ENCODE measurements at regions not wholly inside any gene's neighbourhood (a gene's known extent, or its start where the extent isn't known, plus 50 kb on each side); places are given as distances from the start of the nearest gene placed in this dataset.

- no peak overlapping the region for H3K27ac ChIP-seq (ENCODE audit: low read depth, low read length)
- no peaks in the 10 kb centered on the region for H3K4me1 ChIP-seq (replicated peaks in 1 of 4; ENCODE audit: control insufficient read depth in 3 of 4, insufficient read depth in 4 of 4, low read length in 3 of 4)
- no peak overlapping the region for H3K4me3 ChIP-seq (ENCODE audit: extremely low read depth in 1 of 4, insufficient read depth in 2 of 4, low read depth in 3 of 4, low read length in 4 of 4)
- H2BK15ac ChIP-seq (ENCODE audit: low read length), result no peak overlapping the region
- no peak overlapping the region for H3K9ac ChIP-seq (replicated peaks in 1 of 4; ENCODE audit: extremely low read depth in 1 of 4, low read depth in 3 of 4, low read length in 3 of 4)
- DNase-seq (ENCODE audit: low read depth in 1 of 2, low spot score in 2 of 2) (no peak), FAIRE-seq (no peak)
- no peak overlapping the region for H2BK120ac ChIP-seq (replicated peaks; ENCODE audit: low read depth, low read length)
- no peak overlapping the region for H4K8ac ChIP-seq (ENCODE audit: extremely low read depth, insufficient read depth, low read length)
- H3K23ac ChIP-seq (ENCODE audit: insufficient read length), result no peak overlapping the region
- H3K36me3 ChIP-seq (ENCODE audit: control insufficient read depth in 2 of 4, insufficient read depth in 4 of 4, low read length in 3 of 4), result no peaks in the 10 kb centered on the region
- H2AFZ ChIP-seq (ENCODE audit: low read length), result no peak overlapping the region
- H2BK20ac ChIP-seq (ENCODE audit: low read length), result no peak overlapping the region
- no peaks in the 10 kb centered on the region; a peak in 1 of 4 replicates for H3K9me3 ChIP-seq (ENCODE audit: insufficient read depth in 2 of 2, low read depth in 1 of 2, low read length in 1 of 2)
- H3K79me2 ChIP-seq (ENCODE audit: control insufficient read depth in 1 of 2, insufficient read depth in 2 of 2, low read length in 2 of 2), result no peaks in the 10 kb centered on the region
- H3K4ac ChIP-seq (replicated peaks; ENCODE audit: insufficient read length, low read depth, low read length), result no peak overlapping the region
- H3K14ac ChIP-seq (ENCODE audit: insufficient read length), result no peak overlapping the region
- ChIA-PET CTCF (ENCODE audit: partially characterized antibody) (no interaction called here), POLR2A (ENCODE audit: partially characterized antibody) (no interaction called here)
- H4K91ac ChIP-seq (replicated peaks; ENCODE audit: insufficient read length, low read length), result no peak overlapping the region
- H3K23me2 ChIP-seq (ENCODE audit: low read depth, low read length), result no peaks in the 10 kb centered on the region
- no peaks in the 10 kb centered on the region for H3K79me1 ChIP-seq (ENCODE audit: low read depth, low read length)
- no peak overlapping the region for H4K5ac ChIP-seq (ENCODE audit: insufficient read length, low read depth, low read length)
- H3K4me2 ChIP-seq (ENCODE audit: insufficient read depth in 1 of 2, low read depth in 2 of 2, low read length in 2 of 2), result no peak overlapping the region
- H4K20me1 ChIP-seq (replicated peaks in 1 of 2; ENCODE audit: control insufficient read depth in 1 of 2, insufficient read depth in 2 of 2, low read length in 2 of 2), result no peaks in the 10 kb centered on the region
- no peak overlapping the region for H2BK12ac ChIP-seq (ENCODE audit: low read depth, low read length)
- H2BK5ac ChIP-seq (ENCODE audit: low read depth, low read length), result no peak overlapping the region
- H3K56ac ChIP-seq (replicated peaks; ENCODE audit: insufficient read length, low read depth, low read length), result no peak overlapping the region
- TF ChIP-seq RBBP5 (IDR thresholded peaks at IDR 0.05; ENCODE audit: borderline replicate concordance, low read depth, low read length) (no peak), POLR2A (IDR thresholded peaks at IDR 0.05; ENCODE audit: control extremely low read depth in 1 of 2, low read depth in 2 of 2, low read length in 2 of 2) (no peak), FOSL1 (IDR thresholded peaks at IDR 0.05; ENCODE audit: insufficient read depth, low read depth, low read length) (no peak), JUND (IDR thresholded peaks at IDR 0.05; ENCODE audit: low read length) (no peak), SAP30 (IDR thresholded peaks at IDR 0.05; ENCODE audit: insufficient read depth, insufficient replicate concordance, low read length) (no peak), CREB1 (IDR thresholded peaks at IDR 0.05) (no peak), TBP (IDR thresholded peaks at IDR 0.05; ENCODE audit: low read depth, low read length) (no peak), GTF2F1 (IDR thresholded peaks at IDR 0.05; ENCODE audit: borderline replicate concordance, low read depth, low read length) (no peak), BRCA1 (IDR thresholded peaks at IDR 0.05; ENCODE audit: low read depth, low read length) (no peak), CHD1 (IDR thresholded peaks at IDR 0.05; ENCODE audit: low read depth, low read length) (no peak), ZNF274 (IDR thresholded peaks at IDR 0.05; ENCODE audit: borderline replicate concordance, extremely low read depth, low read length) (no peak), PHF8 (conservative IDR thresholded peaks at IDR 0.05; ENCODE audit: low read depth, low read length) (no peak)
- no peak overlapping the region for H2AK5ac ChIP-seq (ENCODE audit: low read depth, low read length)
- WGBS, 2 experiments (ENCODE audit: extremely low coverage in 1 of 2, insufficient coverage in 1 of 2, insufficient read length in 1 of 2, insufficient replicate concordance in 2 of 2, low coverage in 1 of 2, low lambda C conversion rate in 2 of 2, missing lambda C conversion rate in 1 of 2), result 93% methylated on average over 2 of the region's 2 CpGs; no CpG with 5 or more reads in 1 of the 2 experiments
- H3K27me3 ChIP-seq (replicated peaks in 1 of 4; ENCODE audit: control insufficient read depth in 3 of 4, extremely low read depth in 1 of 4, insufficient read depth in 3 of 4, low read length in 3 of 4), result no peaks in the 10 kb centered on the region
- no peak overlapping the region for H3K18ac ChIP-seq (ENCODE audit: extremely low read depth, low read length)
Observed at GRCh38 chr4:60619531-60620305, 580.4 kb upstream of the ADGRL3 start.
